CD14-positive monocyte (primary cell): ENCODE measurements at regions not wholly inside any gene's neighbourhood (a gene's known extent, or its start where the extent isn't known, plus 50 kb on each side); places are given as distances from the start of the nearest gene placed in this dataset.

ENCODE experiments used
- DNase-seq, 3 donors: peaks; one replicate each; pipeline ENCODE4 v3.0.0-alpha.2; 2011 to 2022
- H2AFZ ChIP-seq: 2 replicates; pipeline ENCODE4 v1.6.0; 2012; ENCODE audit warnings: mild to moderate bottlenecking, low read depth, low read length, inconsistent platforms; ENCODE audit not compliant: insufficient read depth, poor library complexity, severe bottlenecking
- H3K27ac ChIP-seq, 2 donors: 1 replicate in 1 of 2; 2 replicates in 1 of 2; pipeline ENCODE4 v1.5.1; 2012 to 2013; ENCODE audit warnings: low read length in 2 of 2, control low read depth in 1 of 2, inconsistent platforms in 1 of 2, low read depth in 1 of 2, mild to moderate bottlenecking in 1 of 2
- H3K27me3 ChIP-seq, 2 donors: one replicate each; pipeline versions ENCODE4 v1.6.0 to v1.6.1; 2011 to 2013; ENCODE audit warnings: low read length in 2 of 2; ENCODE audit not compliant: control insufficient read depth in 2 of 2, insufficient read depth in 2 of 2
- H3K36me3 ChIP-seq, 2 donors: replicated peaks in 1 of 2; 1 replicate in 1 of 2; 2 replicates in 1 of 2; pipeline versions ENCODE4 v1.5.1 to v1.6.1; 2012 to 2013; ENCODE audit warnings: low read length in 2 of 2, control low read depth in 1 of 2, inconsistent platforms in 1 of 2, mild to moderate bottlenecking in 1 of 2; ENCODE audit not compliant: insufficient read depth in 2 of 2, control insufficient read depth in 1 of 2
- H3K4me1 ChIP-seq, 2 donors: 1 replicate in 1 of 2; 2 replicates in 1 of 2; pipeline versions ENCODE4 v1.5.1 to v1.6.1; 2012 to 2013; ENCODE audit warnings: low read length in 2 of 2, control low read depth in 1 of 2, inconsistent platforms in 1 of 2, mild to moderate bottlenecking in 1 of 2, moderate library complexity in 1 of 2; ENCODE audit not compliant: insufficient read depth in 2 of 2, control insufficient read depth in 1 of 2
- H3K4me2 ChIP-seq: replicated peaks from 2 replicates; pipeline ENCODE3; 2012; ENCODE audit warnings: low read length, moderate library complexity, mild to moderate bottlenecking; ENCODE audit not compliant: poor library complexity, severe bottlenecking; ENCODE audit errors: extremely low read depth
- H3K4me3 ChIP-seq, 3 experiments: fragments of 200-600 bp in 1 of 3; sonication (generic) in 1 of 3; replicated peaks in 1 of 3; 1 replicate in 2 of 3; 2 replicates in 1 of 3; pipeline ENCODE4 v1.5.1; 2011 to 2013; ENCODE audit warnings: low read length in 3 of 3, mild to moderate bottlenecking in 3 of 3, control low read depth in 2 of 3, low read depth in 2 of 3, inconsistent platforms in 1 of 3, moderate library complexity in 1 of 3
- H3K79me2 ChIP-seq: 2 replicates; pipeline ENCODE4 v1.6.0; 2012; ENCODE audit warnings: mild to moderate bottlenecking, control low read depth, inconsistent platforms, low read length, moderate library complexity; ENCODE audit not compliant: insufficient read depth
- H3K9ac ChIP-seq: 2 replicates; pipeline ENCODE4 v1.6.0; 2017; ENCODE audit warnings: low read length, mild to moderate bottlenecking; ENCODE audit not compliant: insufficient read depth, poor library complexity, severe bottlenecking
- H3K9me3 ChIP-seq, 2 donors: replicated peaks in 1 of 2; 1 replicate in 1 of 2; 2 replicates in 1 of 2; pipeline versions ENCODE4 v1.5.1 to v1.6.1; 2012 to 2013; ENCODE audit warnings: low read length in 2 of 2, control low read depth in 1 of 2; ENCODE audit not compliant: control insufficient read depth in 1 of 2, insufficient read depth in 1 of 2
- H4K20me1 ChIP-seq: 2 replicates; pipeline ENCODE4 v1.6.0; 2012; ENCODE audit warnings: mild to moderate bottlenecking, low read length, control low read depth, moderate library complexity; ENCODE audit not compliant: insufficient read depth
- H3K27ac Mint-ChIP-seq, 7 donors: one replicate each; pipeline ENCODE4 v1.8.0; 2020; ENCODE audit warnings: mild to moderate bottlenecking in 7 of 7, mixed read lengths in 7 of 7, moderate library complexity in 6 of 7, inconsistent platforms in 2 of 7
- H3K27me3 Mint-ChIP-seq, 3 donors: one replicate each; pipeline ENCODE4 v1.8.0; 2021 to 2022; ENCODE audit warnings: low read depth in 3 of 3, mild to moderate bottlenecking in 3 of 3, mixed read lengths in 3 of 3, moderate library complexity in 3 of 3, inconsistent platforms in 1 of 3
- H3K36me3 Mint-ChIP-seq, 2 donors: one replicate each; pipeline ENCODE4 v1.8.0; 2020; ENCODE audit warnings: mixed read lengths in 2 of 2, inconsistent platforms in 1 of 2, mild to moderate bottlenecking in 1 of 2
- H3K4me1 Mint-ChIP-seq: one replicate; pipeline ENCODE4 v1.8.0; 2020; ENCODE audit warnings: mild to moderate bottlenecking, mixed read lengths
- H3K4me3 Mint-ChIP-seq, 2 donors: one replicate each; pipeline ENCODE4 v1.8.0; 2020; ENCODE audit warnings: mild to moderate bottlenecking in 2 of 2, mixed read lengths in 2 of 2, moderate library complexity in 1 of 2
- H3K9me3 Mint-ChIP-seq, 7 donors: one replicate each; pipeline ENCODE4 v1.8.0; 2020 to 2022; ENCODE audit warnings: mixed read lengths in 7 of 7, mild to moderate bottlenecking in 6 of 7, moderate library complexity in 6 of 7, inconsistent platforms in 2 of 7
- CTCF ChIP-seq: fragments of 200-600 bp; IDR thresholded peaks from one replicate; pipeline ENCODE4 v1.8.0; 2022; ENCODE audit warnings: antibody characterized with exemption, mild to moderate bottlenecking
- WGBS: methylation state at CpG from one replicate; pipeline ENCODE4 v1.1.5; 2013; ENCODE audit warnings: missing lambda C conversion rate; ENCODE audit not compliant: insufficient coverage; 5-methylcytosine and 5-hydroxymethylcytosine counted together
- intact Hi-C, 2 donors: fragments of 100-400 bp; cut with micrococcal nuclease; formaldehyde crosslinking; loops; one replicate each; pipeline versions ENCODE4 v1.15.0 to v1.15.1; 2023

- H4K20me1 ChIP-seq = no peaks in the 10 kb centered on the region
- no peaks in the 10 kb centered on the region for H3K4me1 ChIP-seq
- Mint-ChIP-seq H3K4me3 (no peak overlapping the region), H3K27me3 (no peaks in the 10 kb centered on the region), H3K4me1 (no peaks in the 10 kb centered on the region), H3K27ac (no peak overlapping the region), H3K36me3 (no peaks in the 10 kb centered on the region), H3K9me3 (no peaks in the 10 kb centered on the region)
- no peak overlapping the region for H2AFZ ChIP-seq
- H3K4me3 ChIP-seq = no peak overlapping the region
- WGBS = no CpG with 5 or more reads among the region's 4 CpGs
- intact Hi-C loops = no loop called here
- H3K4me2 ChIP-seq = no peak overlapping the region
- no peak overlapping the region for H3K27ac ChIP-seq
- peak; percentile 63 for TF ChIP-seq CTCF
- no peak overlapping the region for H3K9ac ChIP-seq
- no peaks in the 10 kb centered on the region for H3K36me3 ChIP-seq
- DNase-seq = no peak
- H3K9me3 ChIP-seq = no peaks in the 10 kb centered on the region
- no peaks in the 10 kb centered on the region for H3K27me3 ChIP-seq
- H3K79me2 ChIP-seq = no peaks in the 10 kb centered on the region
Observed at GRCh38 chr4:159946983-159947615, 844.2 kb downstream of the RAPGEF2 start.

GRCh38 chr4:159950707-159951106 lies 847.8 kb downstream of the RAPGEF2 start:
- Histone ChIP-seq H3K27ac (no peak overlapping the region), H3K27me3 (no peaks in the 10 kb centered on the region), H3K9me3 (no peaks in the 10 kb centered on the region), H3K36me3 (no peaks in the 10 kb centered on the region), H3K9ac (no peak overlapping the region), H3K4me3 (no peak overlapping the region), H3K4me1 (no peaks in the 10 kb centered on the region), H2AFZ (no peak overlapping the region), H4K20me1 (no peaks in the 10 kb centered on the region), H3K79me2 (no peaks in the 10 kb centered on the region), H3K4me2 (no peak overlapping the region)
- H3K36me3 Mint-ChIP-seq = no peaks in the 10 kb centered on the region
- H3K27me3 Mint-ChIP-seq = no peaks in the 10 kb centered on the region
- no peak overlapping the region for H3K4me3 Mint-ChIP-seq
- H3K4me1 Mint-ChIP-seq = no peaks in the 10 kb centered on the region
- intact Hi-C loops = no loop called here
- H3K9me3 Mint-ChIP-seq = peaks cover 0 to 2% (median 0%) of the 10 kb centered on the region in 7 donors
- no peak for DNase-seq
- H3K27ac Mint-ChIP-seq = no peak overlapping the region
- no peak for TF ChIP-seq CTCF
- 14% methylated on average over 1 of the region's 1 CpG for WGBS
